Gastroesophageal sphincter (tissue), 4 donors: ENCODE measurements at regions not wholly inside any gene's neighbourhood (a gene's known extent, or its start where the extent isn't known, plus 50 kb on each side); places are given as distances from the start of the nearest gene placed in this dataset.

Source experiments
- ATAC-seq: fragments of 150-250 bp; one replicate; pipeline ENCODE4 v1.9.1; 2016; ENCODE audit warnings: mild to moderate bottlenecking, moderate library complexity
- H3K27ac ChIP-seq, 4 donors: fragments of 200-600 bp; sonication (generic) in 3 of 4; 1 replicate in 3 of 4; 2 replicates in 1 of 4; pipeline ENCODE4 v1.5.1; 2016 to 2019
- H3K27me3 ChIP-seq: fragments of 200-600 bp; sonication (generic); one replicate; pipeline ENCODE4 v1.5.1; 2019
- H3K36me3 ChIP-seq, 2 donors: fragments of 200-600 bp; sonication (generic); one replicate each; pipeline ENCODE4 v1.5.1; 2019; ENCODE audit warnings: control low read depth in 1 of 2
- H3K4me1 ChIP-seq, 3 donors: fragments of 200-600 bp; sonication (generic); 1 replicate in 2 of 3; 2 replicates in 1 of 3; pipeline ENCODE4 v1.5.1; 2016 to 2019; ENCODE audit warnings: control low read depth in 2 of 3
- H3K4me3 ChIP-seq, 2 donors: fragments of 200-600 bp; sonication (generic); one replicate each; pipeline ENCODE4 v1.5.1; 2019; ENCODE audit warnings: mild to moderate bottlenecking in 1 of 2, moderate library complexity in 1 of 2
- H3K9me3 ChIP-seq, 3 donors: fragments of 200-600 bp; sonication (generic); one replicate each; pipeline ENCODE4 v1.5.1; 2017 to 2019; ENCODE audit warnings: control low read depth in 2 of 3
- CTCF ChIP-seq, 4 experiments: fragments of 200-600 bp in 2 of 4; fragments of 450-650 bp in 2 of 4; sonication (generic) in 1 of 4; IDR thresholded peaks; one replicate each; pipeline ENCODE4 v1.5.1; 2017 to 2019; ENCODE audit warnings: antibody characterized with exemption in 4 of 4, mild to moderate bottlenecking in 2 of 4, moderate library complexity in 2 of 4
- EP300 ChIP-seq: sonication (generic); formaldehyde crosslinking; IDR thresholded peaks from one replicate; pipeline ENCODE4 v1.6.1; 2017; ENCODE audit warnings: antibody characterized with exemption, mild to moderate bottlenecking
- POLR2A ChIP-seq, 2 donors: fragments of 450-650 bp; IDR thresholded peaks; one replicate each; pipeline ENCODE4 v1.6.1; 2017; ENCODE audit warnings: antibody characterized with exemption in 2 of 2, mild to moderate bottlenecking in 2 of 2, moderate library complexity in 1 of 2
- POLR2AphosphoS5 ChIP-seq: sonication (generic); formaldehyde crosslinking; IDR thresholded peaks from one replicate; pipeline ENCODE4 v1.6.1; 2017; ENCODE audit warnings: antibody characterized with exemption
- WGBS, 2 donors: methylation state at CpG; one replicate each; pipeline ENCODE4 v1.1.5; 2018; ENCODE audit warnings: low coverage in 1 of 2; 5-methylcytosine and 5-hydroxymethylcytosine counted together

GRCh38 chr1:163596541-163597258 lies 274.9 kb downstream of the NUF2 start:
- no peak overlapping the region for H3K4me3 ChIP-seq
- H3K27ac ChIP-seq, result no peak overlapping the region
- no peaks in the 10 kb centered on the region for H3K27me3 ChIP-seq
- peaks cover 0 to 7% (median 0%) of the 10 kb centered on the region in 3 donors for H3K9me3 ChIP-seq
- WGBS, 2 donors, result 76 to 80% methylated on average over 5 of the region's 5 CpGs
- no peaks in the 10 kb centered on the region for H3K36me3 ChIP-seq
- TF ChIP-seq POLR2A (IDR thresholded peaks at IDR 0.05) (no peak), POLR2AphosphoS5 (no peak), CTCF (IDR thresholded peaks at IDR 0.05) (no peak), EP300 (no peak)
- H3K4me1 ChIP-seq, result no peaks in the 10 kb centered on the region
- no peak for ATAC-seq

GRCh38 chr1:163604321-163604720 lies 282.6 kb downstream of the NUF2 start:
- Histone ChIP-seq H3K36me3 (no peaks in the 10 kb centered on the region), H3K27me3 (no peaks in the 10 kb centered on the region), H3K27ac (no peak overlapping the region), H3K9me3 (no peaks in the 10 kb centered on the region), H3K4me3 (no peak overlapping the region), H3K4me1 (no peaks in the 10 kb centered on the region)
- TF ChIP-seq CTCF (IDR thresholded peaks at IDR 0.05) (no peak), POLR2A (IDR thresholded peaks at IDR 0.05) (no peak), EP300 (no peak), POLR2AphosphoS5 (no peak)
- 75 to 76% methylated on average over 4 to 6 of the region's 6 CpGs for WGBS, 2 donors
- no peak for ATAC-seq

GRCh38 chr1:163604896-163605295 lies 283.1 kb downstream of the NUF2 start:
- Histone ChIP-seq H3K27me3 (no peaks in the 10 kb centered on the region), H3K9me3 (no peaks in the 10 kb centered on the region), H3K36me3 (no peaks in the 10 kb centered on the region), H3K4me1 (no peaks in the 10 kb centered on the region), H3K27ac (no peak overlapping the region), H3K4me3 (no peak overlapping the region)
- 54 to 80% methylated on average over 3 of the region's 3 CpGs for WGBS, 2 donors
- TF ChIP-seq EP300, result no peak
- no peak for TF ChIP-seq POLR2AphosphoS5
- no peak for TF ChIP-seq CTCF (IDR thresholded peaks at IDR 0.05)
- TF ChIP-seq POLR2A (IDR thresholded peaks at IDR 0.05), result no peak
- ATAC-seq, result no peak

- TF ChIP-seq EP300 (no peak), POLR2AphosphoS5 (no peak), POLR2A (IDR thresholded peaks at IDR 0.05) (no peak), CTCF (IDR thresholded peaks at IDR 0.05) (no peak)
- 93 to 100% methylated on average over 2 of the region's 2 CpGs for WGBS, 2 donors
- H3K27ac ChIP-seq, result no peak overlapping the region
- H3K4me3 ChIP-seq, result no peak overlapping the region
- H3K36me3 ChIP-seq, result no peaks in the 10 kb centered on the region
- ATAC-seq, result no peak
- no peaks in the 10 kb centered on the region for H3K4me1 ChIP-seq
- H3K27me3 ChIP-seq, result no peaks in the 10 kb centered on the region
- no peaks in the 10 kb centered on the region for H3K9me3 ChIP-seq
Observed at GRCh38 chr1:163608979-163609378, 287.2 kb downstream of the NUF2 start.

DNA sequence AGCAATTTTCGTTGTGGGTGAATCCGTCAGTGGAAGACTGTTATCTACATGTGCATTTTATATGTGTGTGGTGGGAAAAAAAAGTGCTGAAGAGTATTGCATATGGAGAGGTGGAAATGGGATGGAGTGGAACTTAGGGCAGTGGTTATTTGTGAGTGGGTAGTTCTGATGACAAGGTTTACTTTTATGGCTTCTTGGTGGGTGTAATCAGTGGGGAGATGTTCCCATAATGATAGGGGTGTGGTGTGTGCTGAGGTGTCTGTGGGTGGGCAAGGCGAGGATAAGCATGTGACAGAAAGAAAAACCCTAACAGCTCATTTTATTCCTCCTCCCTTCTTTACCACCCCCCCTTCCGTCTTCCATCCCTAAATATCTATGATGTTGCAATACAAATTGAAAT lies 288.1 kb downstream of the NUF2 start:
- no peak for ATAC-seq
- Histone ChIP-seq H3K4me3 (no peak overlapping the region), H3K27ac (no peak overlapping the region), H3K9me3 (no peaks in the 10 kb centered on the region), H3K27me3 (no peaks in the 10 kb centered on the region), H3K4me1 (no peaks in the 10 kb centered on the region), H3K36me3 (no peaks in the 10 kb centered on the region)
- WGBS, 2 donors, result 65 to 68% methylated on average over 4 of the region's 4 CpGs
- TF ChIP-seq EP300 (no peak), POLR2AphosphoS5 (no peak), CTCF (IDR thresholded peaks at IDR 0.05) (no peak), POLR2A (IDR thresholded peaks at IDR 0.05) (no peak)
